Tibial nerve (tissue), 3 donors: ENCODE measurements at regions not wholly inside any gene's neighbourhood (a gene's known extent, or its start where the extent isn't known, plus 50 kb on each side); places are given as distances from the start of the nearest gene placed in this dataset.

Experiments
- CTCF ChIP-seq, 5 experiments: fragments of 200-600 bp in 3 of 5; fragments of 450-650 bp in 2 of 5; sonication (generic) in 3 of 5; IDR thresholded peaks; one replicate each; pipeline ENCODE4 v1.5.1; 2016 to 2019; ENCODE audit warnings: antibody characterized with exemption in 5 of 5, mild to moderate bottlenecking in 3 of 5, moderate library complexity in 2 of 5
- POLR2A ChIP-seq, 2 donors: fragments of 450-650 bp; IDR thresholded peaks; one replicate each; pipeline ENCODE4 v1.6.1; 2017; ENCODE audit warnings: antibody characterized with exemption in 2 of 2, mild to moderate bottlenecking in 2 of 2, moderate library complexity in 2 of 2

- TF ChIP-seq POLR2A (IDR thresholded peaks at IDR 0.05) (no peak), CTCF (IDR thresholded peaks at IDR 0.05) (no peak)
Observed at GRCh38 chr7:153835712-153836265, 216.4 kb upstream of the DPP6 start.
